Testis (tissue), 2 donors: ENCODE measurements at regions not wholly inside any gene's neighbourhood (a gene's known extent, or its start where the extent isn't known, plus 50 kb on each side); places are given as distances from the start of the nearest gene placed in this dataset.

ENCODE experiments used
- CTCF ChIP-seq, 3 experiments: fragments of 450-650 bp in 2 of 3; fragments of 200-600 bp in 1 of 3; sonication (generic) in 1 of 3; IDR thresholded peaks; one replicate each; pipeline ENCODE4 v1.5.1; 2016 to 2019; ENCODE audit warnings: antibody characterized with exemption in 3 of 3, mild to moderate bottlenecking in 2 of 3, moderate library complexity in 1 of 3
- POLR2A ChIP-seq: fragments of 450-650 bp; IDR thresholded peaks from one replicate; pipeline ENCODE4 v1.6.1; 2017; ENCODE audit warnings: antibody characterized with exemption, mild to moderate bottlenecking, moderate library complexity

GRCh38 chr10:106089855-106090254 is 1074.7 kb downstream of the SORCS1 start:
- TF ChIP-seq CTCF (IDR thresholded peaks at IDR 0.05) (no peak), POLR2A (no peak)
